Stimulated activated CD4-positive, alpha-beta T cell treated with anti-CD3 and anti-CD28 coated beads, Interleukin-1b, Interleukin-23, amount 100 ng/mL, for 4 hours (primary cell): ENCODE measurements at regions not wholly inside any gene's neighbourhood (a gene's known extent, or its start where the extent isn't known, plus 50 kb on each side); places are given as distances from the start of the nearest gene placed in this dataset.

Experiments
- DNase-seq, 2 donors: peaks; one replicate each; pipeline ENCODE4 v3.0.0-alpha.2; 2020; ENCODE audit warnings: low read depth in 2 of 2

- no peak for DNase-seq
Observed at GRCh38 chr9:135239100-135239768, 151.8 kb downstream of the OLFM1 start.

GRCh38 chr9:135239769-135240141, 152.3 kb downstream of the OLFM1 start:
- no peak for DNase-seq

GRCh38 chr9:135240222-135240621, 152.8 kb downstream of the OLFM1 start:
- no peak for DNase-seq

GRCh38 chr9:135240871-135241311, 153.4 kb downstream of the OLFM1 start:
- no peak for DNase-seq

- DNase-seq: no peak
Observed at GRCh38 chr9:135241381-135242048, 154.0 kb downstream of the OLFM1 start.

- no peak for DNase-seq
Observed at GRCh38 chr9:135242049-135242396, 154.6 kb downstream of the OLFM1 start.

GRCh38 chr9:135242406-135242805, 154.9 kb downstream of the OLFM1 start:
- DNase-seq: no peak

- no peak for DNase-seq
Observed at GRCh38 chr9:135243201-135244190, 156.0 kb downstream of the OLFM1 start.

- no peak for DNase-seq
Observed at GRCh38 chr9:135244271-135245221, 157.1 kb downstream of the OLFM1 start.

GRCh38 chr9:135245482-135246247, 158.2 kb downstream of the OLFM1 start:
- no peak for DNase-seq

- DNase-seq: no peak
Observed at GRCh38 chr9:135246248-135247205, 159.1 kb downstream of the OLFM1 start.

- DNase-seq: no peak
Observed at GRCh38 chr9:135247227-135247930, 159.9 kb downstream of the OLFM1 start.

- DNase-seq: no peak
Observed at GRCh38 chr9:135248111-135248510, 160.6 kb downstream of the OLFM1 start.

- no peak for DNase-seq
Observed at GRCh38 chr9:135248721-135249120, 161.3 kb downstream of the OLFM1 start.

- no peak for DNase-seq
Observed at GRCh38 chr9:135249191-135249590, 161.7 kb downstream of the OLFM1 start.

GRCh38 chr9:135249711-135250110, 162.2 kb downstream of the OLFM1 start:
- DNase-seq: no peak

- DNase-seq: no peak
Observed at GRCh38 chr9:135251331-135251761, 163.9 kb downstream of the OLFM1 start.

- no peak for DNase-seq
Observed at GRCh38 chr9:135251996-135252760, 164.7 kb downstream of the OLFM1 start.
